EH (cell line): ENCODE measurements at regions not wholly inside any gene's neighbourhood (a gene's known extent, or its start where the extent isn't known, plus 50 kb on each side); places are given as distances from the start of the nearest gene placed in this dataset.

Source experiments
- DNase-seq: peaks from one replicate; pipeline ENCODE4 v3.0.0-alpha.2; 2015; ENCODE audit warnings: low read depth

GRCh38 chr9:551986-552929, 289.2 kb upstream of the DMRT1 start:
- no peak for DNase-seq

- no peak for DNase-seq
Observed at GRCh38 chr9:555493-555892, 286.0 kb upstream of the DMRT1 start.

- DNase-seq = no peak
Observed at GRCh38 chr9:556199-556598, 285.3 kb upstream of the DMRT1 start.

DNA sequence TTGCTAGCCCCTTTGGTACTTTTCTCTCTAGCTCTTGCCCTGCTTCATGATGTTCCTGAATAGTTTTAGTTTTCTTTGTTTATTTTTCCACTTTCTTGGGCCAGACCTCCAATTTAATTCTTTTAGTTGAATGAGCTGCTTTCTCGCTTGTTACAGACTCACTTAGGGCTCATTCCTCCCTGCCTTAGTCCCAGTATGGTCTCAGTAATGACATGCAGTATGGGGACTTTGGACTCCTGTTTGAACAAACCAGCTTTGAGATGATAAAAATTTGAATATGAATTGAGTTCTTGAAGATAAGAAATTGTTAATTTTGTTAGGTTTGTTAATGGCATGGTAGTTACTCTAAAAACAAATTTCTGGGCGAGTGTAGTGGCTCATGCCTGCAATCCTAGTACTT, 284.8 kb upstream of the DMRT1 start:
- DNase-seq = no peak

DNA sequence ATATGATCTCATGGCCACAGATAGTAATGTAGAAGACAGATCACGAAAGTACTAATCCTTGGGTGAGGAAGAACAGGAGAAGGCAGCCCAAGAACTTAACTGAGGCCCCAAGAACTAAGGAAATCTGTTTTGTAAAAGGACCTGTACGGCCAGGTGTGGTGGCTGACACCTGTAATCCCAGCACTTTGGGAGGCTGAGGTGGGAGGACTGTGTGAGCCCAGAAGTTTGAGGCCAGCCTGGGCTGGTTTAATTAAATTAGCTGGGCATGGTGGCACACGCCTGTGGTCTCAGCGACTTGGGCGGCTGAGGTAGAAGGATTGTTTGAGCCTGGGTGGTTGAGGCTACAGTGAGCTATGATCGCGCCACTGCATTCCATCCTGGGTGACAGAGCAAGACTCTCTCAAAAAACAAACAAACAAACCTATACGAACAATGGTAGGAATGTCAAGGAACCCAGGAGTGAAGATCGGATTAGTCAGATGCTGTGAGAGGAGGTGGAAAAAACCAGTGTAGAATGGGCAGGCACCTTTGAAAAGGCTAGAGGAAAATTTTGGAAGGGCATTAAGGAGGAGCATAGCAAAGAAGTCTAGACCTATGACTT, 283.8 kb upstream of the DMRT1 start:
- no peak for DNase-seq

DNA sequence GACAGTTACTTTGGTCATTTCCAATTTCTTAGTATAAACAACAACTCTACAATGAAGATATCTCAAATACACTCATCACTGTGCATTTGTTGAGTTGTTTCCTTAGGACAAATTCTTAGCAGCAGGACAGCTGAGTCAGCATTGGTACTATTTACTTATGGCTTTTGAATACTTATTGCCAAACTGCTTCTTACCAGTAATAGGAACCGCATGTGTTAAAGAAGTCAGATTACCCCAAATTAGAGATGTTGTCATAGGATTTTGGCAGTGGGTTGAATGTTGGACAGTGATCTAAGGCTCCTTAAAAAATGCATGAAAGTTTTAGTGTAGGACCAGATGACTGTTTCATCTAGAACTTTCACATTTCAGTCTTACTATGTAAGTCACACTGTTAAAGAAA, 280.1 kb upstream of the DMRT1 start:
- DNase-seq = no peak

DNA sequence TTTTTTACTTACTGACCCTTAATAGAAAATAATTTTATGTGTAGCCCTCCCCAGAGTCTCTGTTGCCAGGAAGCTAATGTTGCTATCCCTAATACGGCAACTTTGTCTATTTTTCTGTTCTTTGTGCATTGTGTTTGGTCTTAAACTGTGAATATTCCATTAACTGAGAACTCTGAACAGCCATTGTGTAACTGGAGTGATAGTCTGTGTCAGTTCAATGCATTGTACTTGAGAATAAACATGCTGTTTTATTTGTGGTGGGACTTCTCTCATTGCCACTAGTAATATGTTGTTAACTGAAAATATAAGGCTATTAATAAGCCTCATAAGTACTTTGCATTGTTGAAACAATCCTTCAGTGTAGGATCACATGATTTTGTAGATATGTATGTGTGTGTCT, 278.3 kb upstream of the DMRT1 start:
- no peak for DNase-seq

- no peak for DNase-seq
Observed at GRCh38 chr9:565528-565927, 276.0 kb upstream of the DMRT1 start.

DNA sequence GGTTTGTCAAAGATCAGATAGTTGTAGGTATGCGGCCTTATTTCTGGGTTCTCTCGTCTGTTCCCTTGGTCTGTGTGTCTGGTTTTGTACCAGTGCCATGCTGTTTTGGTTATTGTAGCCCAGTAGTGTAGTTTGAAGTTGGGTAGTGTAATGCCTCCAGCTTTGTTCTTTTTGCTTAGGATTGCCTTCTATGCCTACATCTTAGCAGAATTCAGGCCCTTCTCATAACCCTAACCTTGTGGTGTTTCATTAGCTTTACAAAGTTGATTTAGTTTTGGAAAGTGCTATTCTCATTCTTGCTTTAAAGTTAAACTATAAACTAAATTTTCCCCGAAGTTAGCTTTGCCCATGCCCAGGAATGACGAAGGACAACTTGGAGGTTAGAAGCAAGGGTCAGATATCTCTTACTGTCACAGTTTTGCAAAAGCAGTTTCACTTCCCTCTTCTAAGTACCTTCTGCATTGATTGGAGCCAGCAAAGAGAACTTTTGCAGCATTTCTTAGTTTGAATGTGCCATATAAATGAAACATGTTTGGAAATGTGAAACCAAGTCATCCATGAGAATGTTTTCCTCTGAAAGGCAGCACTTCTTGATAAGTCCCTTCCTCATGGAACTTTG, 274.3 kb upstream of the DMRT1 start:
- DNase-seq = no peak

GRCh38 chr9:567747-568305, 273.7 kb upstream of the DMRT1 start:
- DNase-seq = no peak

GRCh38 chr9:569296-569695, 272.2 kb upstream of the DMRT1 start:
- no peak for DNase-seq

- no peak for DNase-seq
Observed at GRCh38 chr9:570187-570586, 271.3 kb upstream of the DMRT1 start.

GRCh38 chr9:571066-571465, 270.4 kb upstream of the DMRT1 start:
- no peak for DNase-seq

GRCh38 chr9:571741-572140, 269.8 kb upstream of the DMRT1 start:
- no peak for DNase-seq

DNA sequence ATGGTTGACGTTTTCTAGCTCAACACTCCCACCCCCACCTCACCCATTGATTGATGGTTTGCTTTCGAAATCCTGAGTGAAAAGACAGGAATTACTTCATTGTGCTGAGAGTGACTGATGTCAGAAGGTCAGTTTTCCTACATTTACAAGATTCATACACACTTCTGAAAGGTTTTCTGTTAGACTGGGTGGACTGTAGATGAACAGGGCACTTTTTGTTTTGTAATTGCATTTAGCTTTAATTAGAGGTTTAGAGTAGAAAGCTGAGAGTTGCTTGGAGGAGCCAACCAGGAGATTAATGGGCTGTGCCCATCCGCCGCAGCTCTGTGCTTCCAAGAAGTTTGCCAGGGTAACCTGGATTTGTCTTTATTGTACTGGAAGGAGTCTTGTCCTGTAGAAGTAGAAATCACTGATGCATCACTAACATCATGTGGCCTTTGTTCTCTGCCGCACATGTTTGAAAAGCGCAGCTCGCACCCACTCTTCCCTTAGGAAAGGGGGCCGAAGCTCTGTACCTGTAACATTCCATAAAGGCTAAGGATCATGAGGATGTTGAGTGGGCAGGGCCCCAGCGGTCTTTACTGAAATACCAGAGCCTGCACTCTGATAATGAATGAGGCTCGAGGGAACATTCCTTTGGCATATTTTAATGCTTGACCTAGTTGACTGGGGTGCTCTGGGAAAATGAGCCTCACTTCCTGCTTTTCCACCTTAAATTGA, 267.6 kb upstream of the DMRT1 start:
- no peak for DNase-seq

DNA sequence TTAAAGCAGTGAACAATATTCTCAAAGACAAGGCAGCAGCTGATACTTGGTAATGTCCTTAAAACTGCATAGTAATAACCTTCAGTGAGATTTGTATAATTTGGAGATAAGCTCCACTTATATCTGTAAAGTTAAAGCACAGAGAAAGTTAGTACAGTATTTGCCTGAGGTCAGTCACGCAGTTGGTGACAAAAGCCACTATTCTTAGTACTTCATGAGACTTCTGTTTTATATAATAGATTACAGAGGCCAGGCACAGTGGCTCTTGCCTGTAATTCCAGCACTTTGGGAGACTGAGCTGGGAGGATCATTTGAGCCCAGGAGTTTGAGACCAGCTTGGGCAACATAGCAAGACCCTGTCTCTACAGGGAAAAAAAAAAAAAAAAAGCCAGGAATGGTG, 266.4 kb upstream of the DMRT1 start:
- DNase-seq = no peak

DNA sequence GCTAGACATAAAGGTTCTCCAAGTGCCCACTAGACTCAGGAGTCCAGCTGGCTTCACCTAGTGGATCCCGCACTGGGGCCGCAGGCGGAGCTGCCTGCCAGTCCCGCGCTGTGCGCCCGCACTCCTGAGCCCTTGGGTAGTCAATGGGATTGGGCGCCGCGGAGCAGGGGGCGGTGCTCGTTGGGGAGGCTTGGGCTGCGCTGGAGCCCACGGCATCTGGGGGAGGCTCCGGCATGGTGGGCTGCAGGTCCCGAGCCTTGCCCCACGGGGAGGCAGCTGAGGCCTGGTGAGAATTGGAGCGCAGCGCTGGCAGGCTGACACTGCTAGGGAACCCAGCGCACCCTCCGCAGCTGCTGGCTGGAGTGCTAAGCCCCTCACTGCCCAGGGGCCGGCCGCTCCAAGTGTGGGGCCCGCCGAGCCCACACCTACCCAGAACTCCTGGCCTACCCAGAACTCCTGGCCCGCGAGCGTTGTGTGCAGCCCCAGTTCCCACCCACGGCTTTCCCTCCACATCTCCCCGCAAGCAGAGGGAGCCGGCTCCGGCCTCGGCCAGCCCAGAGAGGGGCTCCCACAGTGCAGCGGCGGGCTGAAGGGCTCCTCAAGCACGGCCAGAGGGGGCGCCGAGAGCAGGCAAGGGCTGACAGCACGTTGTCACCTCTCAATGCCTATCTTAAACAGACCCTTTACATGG, 260.7 kb upstream of the DMRT1 start:
- DNase-seq = no peak

DNA sequence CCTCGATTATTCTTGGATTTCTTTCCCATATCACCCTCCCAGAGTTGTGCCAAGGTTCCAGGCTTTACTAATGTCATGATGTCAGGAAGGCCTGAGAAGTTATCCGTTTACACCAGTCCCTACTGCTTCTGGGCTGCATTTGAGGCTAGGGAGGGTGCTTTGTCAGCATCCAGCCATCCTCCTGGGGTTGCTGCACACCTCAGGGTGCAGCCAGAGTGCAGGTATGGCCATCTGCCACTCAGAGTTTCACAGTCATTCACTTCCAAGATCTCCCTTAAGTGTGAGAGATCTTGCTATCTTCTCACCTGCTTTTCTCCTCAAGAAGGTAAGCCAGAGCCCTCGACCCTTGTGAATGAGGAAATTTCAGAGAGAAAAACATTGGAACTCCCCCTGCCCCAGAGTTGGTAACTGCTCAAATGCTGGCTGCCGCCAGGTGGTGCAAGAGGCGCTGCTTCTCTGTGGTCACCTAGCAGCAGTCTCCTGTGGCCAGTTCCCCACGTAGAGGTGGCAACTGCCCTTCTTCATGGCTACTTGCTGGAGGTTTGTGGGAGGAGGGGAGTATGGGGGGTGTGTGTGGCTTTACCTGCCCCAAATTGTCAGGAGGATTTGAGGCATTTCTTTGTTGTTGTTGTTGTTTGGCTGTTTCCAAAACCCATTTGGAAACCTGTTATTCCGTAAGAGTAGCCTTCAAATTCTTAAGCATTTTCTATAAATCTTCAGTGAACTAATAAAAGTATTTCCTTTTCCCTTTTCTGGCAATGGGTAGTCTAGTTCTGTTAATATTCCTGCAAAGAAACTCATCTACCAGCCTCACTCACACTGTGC, 259.6 kb upstream of the DMRT1 start:
- peak; percentile 7 for DNase-seq

DNA sequence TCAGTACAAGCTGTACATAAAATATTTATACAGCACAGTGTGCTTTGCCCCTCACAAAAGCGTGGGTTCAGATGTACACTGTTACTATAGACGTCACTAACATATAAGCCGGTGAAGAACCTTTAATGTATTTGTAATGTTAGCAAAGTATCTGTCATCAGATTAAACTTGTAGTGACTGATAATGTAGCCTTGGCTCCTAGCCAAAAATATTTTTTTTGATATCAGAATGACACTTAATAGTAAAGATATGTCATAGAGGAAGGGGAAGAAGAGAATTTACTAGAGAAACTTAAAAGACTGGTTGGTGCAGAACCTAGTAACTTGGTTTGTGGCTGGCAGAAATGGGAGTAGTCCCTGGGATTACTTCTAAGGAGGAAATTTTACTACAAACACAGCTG, 258.7 kb upstream of the DMRT1 start:
- DNase-seq = no peak

DNA sequence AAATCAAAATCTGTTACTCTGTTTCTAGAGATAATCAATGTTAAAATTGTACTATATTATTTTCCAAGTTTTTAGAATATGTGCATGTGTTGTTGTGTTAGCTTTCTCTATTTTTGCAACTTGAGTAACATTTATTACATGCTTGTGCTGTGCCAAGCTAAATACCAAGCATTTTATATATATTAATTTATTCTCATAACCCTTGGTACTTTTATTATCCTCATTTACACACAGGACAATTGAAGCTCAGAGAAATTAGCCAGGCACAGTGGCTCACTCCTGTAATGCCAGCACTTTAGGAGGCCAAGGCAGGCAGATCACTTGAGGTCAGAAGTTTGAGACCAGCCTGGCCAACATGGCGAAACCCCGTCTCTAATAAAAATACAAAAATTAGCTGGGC, 254.0 kb upstream of the DMRT1 start:
- DNase-seq = no peak

DNA sequence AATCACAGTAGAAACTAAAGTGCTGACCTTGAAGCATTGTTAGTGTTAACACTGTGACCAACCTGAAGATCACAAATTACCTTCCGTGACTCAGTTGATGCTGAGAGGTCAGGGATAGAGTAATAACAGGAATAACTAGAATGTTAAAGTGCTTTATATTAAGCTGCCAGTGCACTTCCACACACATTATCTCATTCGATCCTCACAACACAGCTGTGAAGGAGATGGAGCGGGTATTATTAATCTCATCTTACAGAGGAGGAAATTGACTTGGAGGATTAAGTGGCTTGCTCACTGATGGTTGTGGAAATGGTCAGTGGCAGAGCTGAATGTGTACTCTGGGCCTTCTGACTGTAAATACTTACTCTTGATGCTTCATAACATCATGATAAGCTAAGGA, 252.5 kb upstream of the DMRT1 start:
- no peak for DNase-seq
